ENCODE measurements at regions not wholly inside any gene's neighbourhood (a gene's known extent, or its start where the extent isn't known, plus 50 kb on each side); places are given as distances from the start of the nearest gene placed in this dataset.

- Histone ChIP-seq H2BK20ac (ENCODE audit: low read length) (no peak overlapping the region), H2AFZ (ENCODE audit: low read length) (no peak overlapping the region), H3K27me3 (replicated peaks in 1 of 4; ENCODE audit: control insufficient read depth in 3 of 4, extremely low read depth in 1 of 4, insufficient read depth in 3 of 4, low read length in 3 of 4) (no peaks in the 10 kb centered on the region), H2BK12ac (ENCODE audit: low read depth, low read length) (no peak overlapping the region), H3K4me2 (ENCODE audit: insufficient read depth in 1 of 2, low read depth in 2 of 2, low read length in 2 of 2) (no peak overlapping the region), H3K27ac (ENCODE audit: low read depth, low read length) (no peak overlapping the region), H3K36me3 (ENCODE audit: control insufficient read depth in 2 of 4, insufficient read depth in 4 of 4, low read length in 3 of 4) (no peaks in the 10 kb centered on the region), H3K4ac (replicated peaks; ENCODE audit: insufficient read length, low read depth, low read length) (no peak overlapping the region), H3K79me2 (ENCODE audit: control insufficient read depth in 1 of 2, insufficient read depth in 2 of 2, low read length in 2 of 2) (no peaks in the 10 kb centered on the region), H4K8ac (ENCODE audit: extremely low read depth, insufficient read depth, low read length) (no peak overlapping the region), H3K9ac (replicated peaks in 1 of 4; ENCODE audit: extremely low read depth in 1 of 4, low read depth in 3 of 4, low read length in 3 of 4) (no peak overlapping the region), H3K79me1 (ENCODE audit: low read depth, low read length) (no peaks in the 10 kb centered on the region), H3K4me3 (ENCODE audit: extremely low read depth in 1 of 4, insufficient read depth in 2 of 4, low read depth in 3 of 4, low read length in 4 of 4) (no peak overlapping the region), H2AK5ac (ENCODE audit: low read depth, low read length) (no peak overlapping the region), H3K14ac (ENCODE audit: insufficient read length) (no peak overlapping the region), H3K18ac (ENCODE audit: extremely low read depth, low read length) (no peak overlapping the region), H4K91ac (replicated peaks; ENCODE audit: insufficient read length, low read length) (no peak overlapping the region), H3K56ac (replicated peaks; ENCODE audit: insufficient read length, low read depth, low read length) (no peak overlapping the region), H2BK5ac (ENCODE audit: low read depth, low read length) (no peak overlapping the region), H3K9me3 (ENCODE audit: insufficient read depth in 2 of 2, low read depth in 1 of 2, low read length in 1 of 2) (no peaks in the 10 kb centered on the region), H2BK15ac (ENCODE audit: low read length) (no peak overlapping the region), H2BK120ac (replicated peaks; ENCODE audit: low read depth, low read length) (no peak overlapping the region), H4K20me1 (replicated peaks in 1 of 2; ENCODE audit: control insufficient read depth in 1 of 2, insufficient read depth in 2 of 2, low read length in 2 of 2) (no peaks in the 10 kb centered on the region), H3K23ac (ENCODE audit: insufficient read length) (no peak overlapping the region), H3K23me2 (ENCODE audit: low read depth, low read length) (no peaks in the 10 kb centered on the region), H3K4me1 (replicated peaks in 1 of 4; ENCODE audit: control insufficient read depth in 3 of 4, insufficient read depth in 4 of 4, low read length in 3 of 4) (no peaks in the 10 kb centered on the region; a peak in 2 of 7 replicates), H4K5ac (ENCODE audit: insufficient read length, low read depth, low read length) (no peak overlapping the region)
- no peak for FAIRE-seq
- POLR2A ChIA-PET (ENCODE audit: partially characterized antibody) = no interaction called here
- no peak for TF ChIP-seq GABPA (IDR thresholded peaks at IDR 0.05; ENCODE audit: borderline replicate concordance, insufficient read depth, low read length)
- TF ChIP-seq POLR2AphosphoS5 (IDR thresholded peaks at IDR 0.05; ENCODE audit: low read depth, low read length) = no peak
- no peak for TF ChIP-seq POU5F1 (IDR thresholded peaks at IDR 0.05; ENCODE audit: low read depth, low read length)
- TF ChIP-seq SIX5 (IDR thresholded peaks at IDR 0.05; ENCODE audit: low read depth, low read length) = no peak
- 94% methylated on average over 3 of the region's 3 CpGs; no CpG with 5 or more reads in 1 of the 2 experiments for whole genome bisulfite sequencing, 2 experiments (ENCODE audit: extremely low coverage in 1 of 2, insufficient coverage in 1 of 2, insufficient read length in 1 of 2, insufficient replicate concordance in 2 of 2, low coverage in 1 of 2, low lambda C conversion rate in 2 of 2, missing lambda C conversion rate in 1 of 2)
- CTCF ChIA-PET (ENCODE audit: partially characterized antibody) = interaction anchor here (2.0 kb wide), 1 partner anchor 14 kb away, joined by 9 read pairs; no protein-coding TSS in a partner anchor
- DNase-seq (ENCODE audit: low read depth in 1 of 2, low spot score in 2 of 2) = no peak
These were observed 469.1 kb upstream of the TMEM132C start for GRCh38 chr12:127797918-127798317.
